ENCODE measurements at regions not wholly inside any gene's neighbourhood (a gene's known extent, or its start where the extent isn't known, plus 50 kb on each side); places are given as distances from the start of the nearest gene placed in this dataset.

DNA sequence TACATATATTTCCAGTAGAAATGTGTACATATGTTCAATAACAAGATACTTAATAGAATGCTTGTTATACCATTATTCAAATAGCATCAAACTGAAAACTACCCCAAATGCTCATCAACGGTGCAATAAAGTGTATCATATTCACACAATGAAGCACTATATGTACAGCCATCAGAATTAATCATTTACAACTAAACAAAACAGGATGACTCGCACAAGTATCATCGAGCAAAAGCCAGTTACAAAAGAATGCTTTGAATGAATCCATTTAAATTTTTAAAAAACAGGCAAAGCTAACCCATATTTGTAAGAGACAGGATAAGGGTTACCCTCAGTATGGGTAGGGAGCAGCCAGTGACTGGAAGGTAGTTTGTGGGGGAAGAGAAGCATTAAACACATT is 132.8 kb upstream of the PDE1A start:
- TF ChIP-seq CTCF (IDR thresholded peaks at IDR 0.05; ENCODE audit: low read depth, low read length, missing input control) (no peak), RXRA (IDR thresholded peaks at IDR 0.05) (no peak), YY1 (IDR thresholded peaks at IDR 0.05) (no peak), JUND (IDR thresholded peaks at IDR 0.05) (no peak), FOXA1 (IDR thresholded peaks at IDR 0.05) (no peak)
- TF ChIP-seq, protein P1, sequence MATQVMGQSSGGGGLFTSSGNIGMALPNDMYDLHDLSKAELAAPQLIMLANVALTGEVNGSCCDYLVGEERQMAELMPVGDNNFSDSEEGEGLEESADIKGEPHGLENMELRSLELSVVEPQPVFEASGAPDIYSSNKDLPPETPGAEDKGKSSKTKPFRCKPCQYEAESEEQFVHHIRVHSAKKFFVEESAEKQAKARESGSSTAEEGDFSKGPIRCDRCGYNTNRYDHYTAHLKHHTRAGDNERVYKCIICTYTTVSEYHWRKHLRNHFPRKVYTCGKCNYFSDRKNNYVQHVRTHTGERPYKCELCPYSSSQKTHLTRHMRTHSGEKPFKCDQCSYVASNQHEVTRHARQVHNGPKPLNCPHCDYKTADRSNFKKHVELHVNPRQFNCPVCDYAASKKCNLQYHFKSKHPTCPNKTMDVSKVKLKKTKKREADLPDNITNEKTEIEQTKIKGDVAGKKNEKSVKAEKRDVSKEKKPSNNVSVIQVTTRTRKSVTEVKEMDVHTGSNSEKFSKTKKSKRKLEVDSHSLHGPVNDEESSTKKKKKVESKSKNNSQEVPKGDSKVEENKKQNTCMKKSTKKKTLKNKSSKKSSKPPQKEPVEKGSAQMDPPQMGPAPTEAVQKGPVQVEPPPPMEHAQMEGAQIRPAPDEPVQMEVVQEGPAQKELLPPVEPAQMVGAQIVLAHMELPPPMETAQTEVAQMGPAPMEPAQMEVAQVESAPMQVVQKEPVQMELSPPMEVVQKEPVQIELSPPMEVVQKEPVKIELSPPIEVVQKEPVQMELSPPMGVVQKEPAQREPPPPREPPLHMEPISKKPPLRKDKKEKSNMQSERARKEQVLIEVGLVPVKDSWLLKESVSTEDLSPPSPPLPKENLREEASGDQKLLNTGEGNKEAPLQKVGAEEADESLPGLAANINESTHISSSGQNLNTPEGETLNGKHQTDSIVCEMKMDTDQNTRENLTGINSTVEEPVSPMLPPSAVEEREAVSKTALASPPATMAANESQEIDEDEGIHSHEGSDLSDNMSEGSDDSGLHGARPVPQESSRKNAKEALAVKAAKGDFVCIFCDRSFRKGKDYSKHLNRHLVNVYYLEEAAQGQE (IDR thresholded peaks at IDR 0.05): no peak
